ENCODE measurements at regions not wholly inside any gene's neighbourhood (a gene's known extent, or its start where the extent isn't known, plus 50 kb on each side); places are given as distances from the start of the nearest gene placed in this dataset.

DNA sequence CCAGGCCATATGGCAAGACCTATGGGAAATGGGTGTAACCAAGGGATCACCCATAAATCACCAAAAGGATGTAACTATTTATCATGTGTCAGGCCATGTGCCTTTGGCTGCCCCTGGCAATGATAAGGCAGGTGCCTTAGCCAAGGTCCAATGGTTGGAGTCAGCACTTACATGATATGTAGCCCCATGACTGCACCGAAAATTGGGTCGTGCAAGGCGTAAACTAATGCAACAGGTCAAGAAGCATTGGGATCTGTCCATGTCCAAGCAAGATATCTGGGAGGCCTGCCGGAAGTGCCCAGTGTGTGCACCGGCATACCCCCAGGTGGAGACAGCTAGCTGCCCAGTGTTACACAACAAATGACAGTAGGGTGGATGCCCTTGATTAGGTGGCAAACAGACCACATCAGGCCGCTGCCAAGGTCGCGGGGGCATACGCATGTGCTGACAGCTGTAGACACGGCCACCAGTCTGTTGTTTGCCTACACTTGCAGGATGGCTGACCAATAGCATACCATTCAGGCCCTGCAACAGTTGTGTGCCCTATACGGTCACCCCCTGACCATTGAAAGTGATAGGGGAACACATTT lies 698.2 kb upstream of the AGA start:
- TF ChIP-seq POLR2A (IDR thresholded peaks at IDR 0.05; ENCODE audit: low read length) (no peak), GATA1 (IDR thresholded peaks at IDR 0.05; ENCODE audit: low read depth, low read length) (no peak)

Data from erythroblast (primary cell).